ENCODE measurements at regions not wholly inside any gene's neighbourhood (a gene's known extent, or its start where the extent isn't known, plus 50 kb on each side); places are given as distances from the start of the nearest gene placed in this dataset.

GRCh38 chr3:161838021-161838420 is 341.4 kb downstream of the OTOL1 start:
- no peak for TF ChIP-seq CTCF (conservative IDR thresholded peaks at IDR 0.05 in 1 of 2, IDR thresholded peaks at IDR 0.05 in 1 of 2; ENCODE audit: low read depth in 1 of 2, low read length in 2 of 2)
- TF ChIP-seq EZH2 (IDR thresholded peaks at IDR 0.05; ENCODE audit: low read length, missing control alignments) = no peak
